GM23338 (cell line): ENCODE measurements at regions not wholly inside any gene's neighbourhood (a gene's known extent, or its start where the extent isn't known, plus 50 kb on each side); places are given as distances from the start of the nearest gene placed in this dataset.

ENCODE experiments used
- EZH2 ChIP-seq: fragments of 200-600 bp; sonication (generic); IDR thresholded peaks from one replicate; pipeline ENCODE4 v1.8.0; 2017; ENCODE audit warnings: antibody characterized with exemption, mild to moderate bottlenecking, low read depth; ENCODE audit not compliant: unreplicated experiment
- EZH2phosphoT487 ChIP-seq: fragments of 200-600 bp; sonication (generic); IDR thresholded peaks from one replicate; pipeline ENCODE4 v1.8.1; 2018; ENCODE audit warnings: antibody characterized with exemption; ENCODE audit not compliant: unreplicated experiment
- NANOG ChIP-seq: IDR thresholded peaks from 2 replicates; pipeline ENCODE4 v1.6.1; 2016; ENCODE audit warnings: antibody characterized with exemption, borderline replicate concordance
- POLR2AphosphoS5 ChIP-seq: IDR thresholded peaks from 2 replicates; pipeline ENCODE4 v1.6.1; 2016; ENCODE audit warnings: antibody characterized with exemption, low read depth
- TF ChIP-seq, protein P1 (sequence below), 2 experiments: fragments of 200-600 bp in 1 of 2; sonication (generic) in 1 of 2; conservative IDR thresholded peaks; 2 replicates each; pipeline versions ENCODE4 v1.5.1 to v1.6.1; 2016 to 2017; ENCODE audit warnings: antibody characterized with exemption in 2 of 2, low read depth in 2 of 2, mild to moderate bottlenecking in 2 of 2, moderate library complexity in 1 of 2
- TF ChIP-seq, protein P2 (sequence below): IDR thresholded peaks from one replicate; pipeline ENCODE4 v1.6.1; 2018; ENCODE audit warnings: antibody characterized with exemption; ENCODE audit not compliant: unreplicated experiment
- TF ChIP-seq, protein P3 (sequence below): IDR thresholded peaks from 2 replicates; pipeline ENCODE4 v1.6.1; 2016; ENCODE audit warnings: antibody characterized with exemption

- no peak for TF ChIP-seq EZH2phosphoT487
- TF ChIP-seq EZH2: no peak
- TF ChIP-seq, protein P1, sequence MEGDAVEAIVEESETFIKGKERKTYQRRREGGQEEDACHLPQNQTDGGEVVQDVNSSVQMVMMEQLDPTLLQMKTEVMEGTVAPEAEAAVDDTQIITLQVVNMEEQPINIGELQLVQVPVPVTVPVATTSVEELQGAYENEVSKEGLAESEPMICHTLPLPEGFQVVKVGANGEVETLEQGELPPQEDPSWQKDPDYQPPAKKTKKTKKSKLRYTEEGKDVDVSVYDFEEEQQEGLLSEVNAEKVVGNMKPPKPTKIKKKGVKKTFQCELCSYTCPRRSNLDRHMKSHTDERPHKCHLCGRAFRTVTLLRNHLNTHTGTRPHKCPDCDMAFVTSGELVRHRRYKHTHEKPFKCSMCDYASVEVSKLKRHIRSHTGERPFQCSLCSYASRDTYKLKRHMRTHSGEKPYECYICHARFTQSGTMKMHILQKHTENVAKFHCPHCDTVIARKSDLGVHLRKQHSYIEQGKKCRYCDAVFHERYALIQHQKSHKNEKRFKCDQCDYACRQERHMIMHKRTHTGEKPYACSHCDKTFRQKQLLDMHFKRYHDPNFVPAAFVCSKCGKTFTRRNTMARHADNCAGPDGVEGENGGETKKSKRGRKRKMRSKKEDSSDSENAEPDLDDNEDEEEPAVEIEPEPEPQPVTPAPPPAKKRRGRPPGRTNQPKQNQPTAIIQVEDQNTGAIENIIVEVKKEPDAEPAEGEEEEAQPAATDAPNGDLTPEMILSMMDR (conservative IDR thresholded peaks at IDR 0.05; ENCODE audit: low read depth in 2 of 2): no peak
- TF ChIP-seq POLR2AphosphoS5: no peak
- TF ChIP-seq, protein P2, sequence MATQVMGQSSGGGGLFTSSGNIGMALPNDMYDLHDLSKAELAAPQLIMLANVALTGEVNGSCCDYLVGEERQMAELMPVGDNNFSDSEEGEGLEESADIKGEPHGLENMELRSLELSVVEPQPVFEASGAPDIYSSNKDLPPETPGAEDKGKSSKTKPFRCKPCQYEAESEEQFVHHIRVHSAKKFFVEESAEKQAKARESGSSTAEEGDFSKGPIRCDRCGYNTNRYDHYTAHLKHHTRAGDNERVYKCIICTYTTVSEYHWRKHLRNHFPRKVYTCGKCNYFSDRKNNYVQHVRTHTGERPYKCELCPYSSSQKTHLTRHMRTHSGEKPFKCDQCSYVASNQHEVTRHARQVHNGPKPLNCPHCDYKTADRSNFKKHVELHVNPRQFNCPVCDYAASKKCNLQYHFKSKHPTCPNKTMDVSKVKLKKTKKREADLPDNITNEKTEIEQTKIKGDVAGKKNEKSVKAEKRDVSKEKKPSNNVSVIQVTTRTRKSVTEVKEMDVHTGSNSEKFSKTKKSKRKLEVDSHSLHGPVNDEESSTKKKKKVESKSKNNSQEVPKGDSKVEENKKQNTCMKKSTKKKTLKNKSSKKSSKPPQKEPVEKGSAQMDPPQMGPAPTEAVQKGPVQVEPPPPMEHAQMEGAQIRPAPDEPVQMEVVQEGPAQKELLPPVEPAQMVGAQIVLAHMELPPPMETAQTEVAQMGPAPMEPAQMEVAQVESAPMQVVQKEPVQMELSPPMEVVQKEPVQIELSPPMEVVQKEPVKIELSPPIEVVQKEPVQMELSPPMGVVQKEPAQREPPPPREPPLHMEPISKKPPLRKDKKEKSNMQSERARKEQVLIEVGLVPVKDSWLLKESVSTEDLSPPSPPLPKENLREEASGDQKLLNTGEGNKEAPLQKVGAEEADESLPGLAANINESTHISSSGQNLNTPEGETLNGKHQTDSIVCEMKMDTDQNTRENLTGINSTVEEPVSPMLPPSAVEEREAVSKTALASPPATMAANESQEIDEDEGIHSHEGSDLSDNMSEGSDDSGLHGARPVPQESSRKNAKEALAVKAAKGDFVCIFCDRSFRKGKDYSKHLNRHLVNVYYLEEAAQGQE: no peak
- TF ChIP-seq NANOG: no peak
- TF ChIP-seq, protein P3, sequence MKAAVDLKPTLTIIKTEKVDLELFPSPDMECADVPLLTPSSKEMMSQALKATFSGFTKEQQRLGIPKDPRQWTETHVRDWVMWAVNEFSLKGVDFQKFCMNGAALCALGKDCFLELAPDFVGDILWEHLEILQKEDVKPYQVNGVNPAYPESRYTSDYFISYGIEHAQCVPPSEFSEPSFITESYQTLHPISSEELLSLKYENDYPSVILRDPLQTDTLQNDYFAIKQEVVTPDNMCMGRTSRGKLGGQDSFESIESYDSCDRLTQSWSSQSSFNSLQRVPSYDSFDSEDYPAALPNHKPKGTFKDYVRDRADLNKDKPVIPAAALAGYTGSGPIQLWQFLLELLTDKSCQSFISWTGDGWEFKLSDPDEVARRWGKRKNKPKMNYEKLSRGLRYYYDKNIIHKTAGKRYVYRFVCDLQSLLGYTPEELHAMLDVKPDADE: no peak
Measured at GRCh38 chr10:132481690-132482089, 55.9 kb upstream of the INPP5A start.
